PC-9 (cell line): ENCODE measurements at regions not wholly inside any gene's neighbourhood (a gene's known extent, or its start where the extent isn't known, plus 50 kb on each side); places are given as distances from the start of the nearest gene placed in this dataset.

Experiments used
- BruUV-seq: library from RNA; stranded (reverse); fragments of 400-500 nt; replicated peaks from 2 replicates; lab custom pipeline; 2021; lab: Mats Ljungman, UMichigan
- CTCF ChIA-PET: fragments of 300-600 bp; sonication (Branson Sonifier 250); formaldehyde crosslinking; loops from one replicate; lab custom pipeline; 2022; ENCODE audit warnings: antibody characterized with exemption; lab: Charles Lee
- POLR2A ChIA-PET: fragments of 300-600 bp; sonication (Branson Sonifier 250); formaldehyde crosslinking; loops from one replicate; lab custom pipeline; 2022; ENCODE audit warnings: antibody characterized with exemption; ENCODE audit not compliant: unreplicated experiment; lab: Charles Lee
- DNase-seq, 2 experiments: peaks; one replicate each; pipeline versions ENCODE4 v3.0.0 to v3.0.0-alpha.2; 2015 to 2022; ENCODE audit warnings: mixed read lengths in 1 of 2
- H2AFZ ChIP-seq: fragments of 200-600 bp; sonication (generic); 2 replicates; pipeline ENCODE4 v1.8.1; 2017; ENCODE audit warnings: antibody characterized with exemption
- H3F3A ChIP-seq: fragments of 200-600 bp; sonication (generic); 2 replicates; pipeline ENCODE4 v1.8.1; 2017; ENCODE audit warnings: antibody characterized with exemption, mild to moderate bottlenecking, low read depth; ENCODE audit not compliant: insufficient read depth
- H3K27ac ChIP-seq: fragments of 200-600 bp; sonication (generic); 2 replicates; pipeline ENCODE4 v1.6.1; 2016; ENCODE audit warnings: mixed run types
- H3K27me3 ChIP-seq: fragments of 200-600 bp; sonication (generic); 2 replicates; pipeline ENCODE4 v1.6.1; 2016; ENCODE audit warnings: low read depth, mixed run types; ENCODE audit not compliant: insufficient read depth
- H3K36me3 ChIP-seq: fragments of 200-600 bp; sonication (generic); 2 replicates; pipeline ENCODE4 v1.6.1; 2016; ENCODE audit warnings: low read depth, mixed run types
- H3K4me1 ChIP-seq: fragments of 200-600 bp; sonication (generic); replicated peaks from 2 replicates; pipeline ENCODE4 v1.6.1; 2016; ENCODE audit warnings: mixed run types; ENCODE audit not compliant: insufficient read depth
- H3K4me2 ChIP-seq: fragments of 200-600 bp; sonication (generic); 2 replicates; pipeline ENCODE4 v1.6.1; 2017; ENCODE audit warnings: mixed run types
- H3K4me3 ChIP-seq: fragments of 200-600 bp; sonication (generic); 2 replicates; pipeline ENCODE4 v1.6.1; 2016; ENCODE audit warnings: mixed run types
- H3K79me2 ChIP-seq: fragments of 200-600 bp; sonication (generic); 2 replicates; pipeline ENCODE4 v1.6.1; 2017; ENCODE audit warnings: low read depth, mixed run types
- H3K9me2 ChIP-seq: fragments of 200-600 bp; sonication (generic); 2 replicates; pipeline ENCODE4 v1.8.1; 2017; ENCODE audit warnings: mild to moderate bottlenecking; ENCODE audit not compliant: insufficient read depth
- H3K9me3 ChIP-seq: fragments of 200-600 bp; sonication (generic); 2 replicates; pipeline ENCODE4 v1.8.1; 2016; ENCODE audit warnings: low read depth; ENCODE audit not compliant: insufficient read depth
- H4K20me1 ChIP-seq: fragments of 200-600 bp; sonication (generic); 2 replicates; pipeline ENCODE4 v1.8.1; 2017; ENCODE audit not compliant: insufficient read depth
- EZH2 ChIP-seq: fragments of 200-600 bp; sonication (generic); IDR thresholded peaks from 2 replicates; pipeline ENCODE4 v1.8.0; 2017; ENCODE audit warnings: antibody characterized with exemption, low read depth
- intact Hi-C: fragments of 100-400 bp; cut with micrococcal nuclease; formaldehyde crosslinking; loops from one replicate; pipeline ENCODE4 v1.10.0; 2022; ENCODE audit not compliant: unreplicated experiment
- TF ChIP-seq, protein P1 (sequence below): fragments of 200-600 bp; sonication (generic); conservative IDR thresholded peaks from 2 replicates; pipeline ENCODE4 v1.6.1; 2017; ENCODE audit warnings: mixed run types, antibody characterized with exemption, mild to moderate bottlenecking, moderate library complexity

DNA sequence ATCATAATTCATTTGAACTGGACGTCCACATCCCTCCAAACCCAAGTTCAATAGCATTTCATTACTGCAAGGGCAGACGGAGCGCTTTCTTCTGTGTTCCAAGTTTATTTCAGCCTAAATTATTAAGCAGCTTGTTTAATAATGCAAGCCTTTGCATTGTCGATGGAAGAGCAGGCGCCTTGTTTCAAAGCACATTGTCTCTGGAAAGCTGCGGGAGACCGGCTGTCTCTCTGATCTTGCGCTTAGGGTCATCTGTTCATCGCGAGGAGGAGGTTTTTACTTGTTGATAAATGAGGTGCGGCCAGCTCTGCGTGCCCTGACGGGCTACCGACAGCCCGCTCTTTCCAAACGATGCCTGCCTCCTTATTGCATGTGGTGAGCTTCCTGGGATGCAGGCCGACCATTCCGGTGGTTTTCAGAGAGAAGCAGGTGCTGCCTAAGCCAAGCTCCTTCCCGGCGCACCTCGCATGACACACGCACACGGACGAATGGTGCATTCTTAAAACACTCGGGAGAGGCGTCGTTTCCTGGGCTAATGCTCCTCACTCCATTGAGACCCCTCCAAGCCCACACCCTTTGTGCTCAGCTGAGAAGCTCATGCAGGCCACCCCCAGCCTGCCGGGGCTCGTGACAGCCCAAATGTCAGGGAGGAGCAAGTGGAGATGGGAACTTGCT lies 456.9 kb downstream of the BRD1 start:
- TF ChIP-seq EZH2, result no peak
- TF ChIP-seq, protein P1, sequence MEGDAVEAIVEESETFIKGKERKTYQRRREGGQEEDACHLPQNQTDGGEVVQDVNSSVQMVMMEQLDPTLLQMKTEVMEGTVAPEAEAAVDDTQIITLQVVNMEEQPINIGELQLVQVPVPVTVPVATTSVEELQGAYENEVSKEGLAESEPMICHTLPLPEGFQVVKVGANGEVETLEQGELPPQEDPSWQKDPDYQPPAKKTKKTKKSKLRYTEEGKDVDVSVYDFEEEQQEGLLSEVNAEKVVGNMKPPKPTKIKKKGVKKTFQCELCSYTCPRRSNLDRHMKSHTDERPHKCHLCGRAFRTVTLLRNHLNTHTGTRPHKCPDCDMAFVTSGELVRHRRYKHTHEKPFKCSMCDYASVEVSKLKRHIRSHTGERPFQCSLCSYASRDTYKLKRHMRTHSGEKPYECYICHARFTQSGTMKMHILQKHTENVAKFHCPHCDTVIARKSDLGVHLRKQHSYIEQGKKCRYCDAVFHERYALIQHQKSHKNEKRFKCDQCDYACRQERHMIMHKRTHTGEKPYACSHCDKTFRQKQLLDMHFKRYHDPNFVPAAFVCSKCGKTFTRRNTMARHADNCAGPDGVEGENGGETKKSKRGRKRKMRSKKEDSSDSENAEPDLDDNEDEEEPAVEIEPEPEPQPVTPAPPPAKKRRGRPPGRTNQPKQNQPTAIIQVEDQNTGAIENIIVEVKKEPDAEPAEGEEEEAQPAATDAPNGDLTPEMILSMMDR, result no peak
- intact Hi-C loops, result no loop called here

DNA sequence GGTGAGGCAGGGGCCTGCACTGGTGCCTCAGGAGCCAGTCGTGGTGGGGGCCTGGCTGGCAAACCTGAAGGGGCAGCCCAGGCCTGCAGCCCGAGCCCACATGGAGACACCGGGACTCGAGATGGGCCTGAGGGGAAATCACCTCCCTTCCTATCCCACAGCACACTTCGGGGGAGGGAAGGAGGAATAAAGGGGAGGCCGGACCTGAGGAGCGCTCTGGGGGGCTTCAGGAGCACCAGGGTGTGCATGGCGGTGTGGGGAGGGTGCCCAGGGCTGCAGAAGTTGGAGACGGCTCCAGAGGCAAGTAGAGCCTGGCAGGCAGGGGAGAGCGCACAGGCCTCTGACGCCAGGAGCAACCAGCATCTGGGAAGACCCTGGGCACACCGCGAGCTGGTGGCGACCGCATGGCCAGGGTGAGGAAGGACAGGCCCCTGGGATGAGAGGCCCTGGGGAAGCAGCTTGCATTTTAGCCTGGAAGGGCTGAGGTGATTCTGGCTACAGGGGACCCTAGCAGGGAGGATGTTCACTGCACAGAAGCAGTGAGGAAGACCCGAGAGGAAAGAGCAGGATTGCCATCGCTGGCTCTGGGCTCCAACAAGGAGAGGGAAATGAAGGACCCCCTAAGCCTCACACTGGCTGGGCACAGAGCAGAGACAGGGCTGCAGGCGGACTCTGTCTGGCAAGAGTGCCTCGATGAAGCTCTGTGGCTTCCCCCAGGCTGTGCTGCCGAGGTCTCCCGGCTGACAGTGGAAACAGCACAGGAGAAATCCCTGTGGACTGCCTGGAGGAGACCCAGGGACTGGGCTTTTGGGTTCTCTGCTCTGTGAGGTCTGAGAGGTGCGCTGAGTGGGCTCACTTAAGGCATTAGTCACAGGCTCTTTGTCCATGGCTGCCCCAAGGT lies 457.7 kb downstream of the BRD1 start:
- H3K27ac ChIP-seq, result no peak overlapping the region
- no TSS peak for BruUV-seq
- DNase-seq, result no peak

More for the DNA sequence above, 456.9 kb downstream of the BRD1 start:
- Histone ChIP-seq H3K27me3 (peaks cover 97% of the 10 kb centered on the region), H3F3A (no peaks in the 10 kb centered on the region), H3K36me3 (no peaks in the 10 kb centered on the region), H3K9me2 (no peaks in the 10 kb centered on the region), H3K4me2 (no peak overlapping the region), H3K9me3 (no peaks in the 10 kb centered on the region), H3K27ac (no peak overlapping the region), H3K4me1 (no peaks in the 10 kb centered on the region), H4K20me1 (no peaks in the 10 kb centered on the region), H3K4me3 (no peak overlapping the region), H3K79me2 (no peaks in the 10 kb centered on the region), H2AFZ (no peak overlapping the region)
- DNase-seq, result no peak
- ChIA-PET POLR2A (no interaction called here), CTCF (no interaction called here)
- no TSS peak for BruUV-seq

DNA sequence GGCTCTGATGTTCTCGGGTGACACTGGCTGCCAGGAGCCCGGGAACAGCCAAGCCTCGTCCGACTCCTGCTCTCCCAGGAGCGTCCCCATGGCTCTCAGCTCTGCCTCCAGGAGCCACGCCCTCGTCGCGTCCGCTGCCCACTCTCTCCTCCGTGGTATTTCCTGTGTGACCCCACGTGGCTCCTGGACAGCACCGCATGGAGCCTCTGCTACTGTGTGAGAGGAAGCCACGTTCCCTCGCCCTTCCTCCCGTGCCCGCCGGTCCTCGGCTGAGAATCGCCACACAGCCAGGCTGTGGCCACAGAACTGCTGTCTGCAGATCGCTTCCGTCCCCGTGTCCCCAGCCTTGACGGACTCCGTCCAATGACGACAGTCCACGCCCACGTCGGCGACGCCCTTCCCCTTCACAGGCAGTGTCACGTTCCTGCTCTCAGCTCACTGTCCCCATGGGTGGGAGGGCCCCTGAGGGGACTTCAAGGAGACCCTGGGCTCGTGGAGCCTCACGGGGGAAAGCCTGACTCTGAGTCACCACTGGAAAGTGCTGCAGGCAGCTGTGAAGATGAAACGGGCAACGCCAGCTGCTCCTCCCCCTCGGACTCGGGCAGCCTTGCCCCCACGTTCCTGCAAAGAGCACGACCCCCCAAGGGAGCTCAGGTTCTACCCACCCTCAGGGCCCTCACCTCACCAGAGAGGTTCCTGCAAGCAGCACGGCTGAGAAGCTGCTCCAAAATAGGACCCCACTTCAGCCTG lies 458.5 kb downstream of the BRD1 start:
- ChIA-PET CTCF (no interaction called here), POLR2A (no interaction called here)
- Histone ChIP-seq H3K79me2 (no peaks in the 10 kb centered on the region), H3K9me3 (no peaks in the 10 kb centered on the region), H2AFZ (no peak overlapping the region), H3K4me3 (no peak overlapping the region), H4K20me1 (no peaks in the 10 kb centered on the region), H3K4me2 (no peak overlapping the region), H3K4me1 (no peaks in the 10 kb centered on the region), H3F3A (no peaks in the 10 kb centered on the region), H3K27ac (no peak overlapping the region), H3K27me3 (peaks cover 100% of the 10 kb centered on the region), H3K9me2 (no peaks in the 10 kb centered on the region), H3K36me3 (no peaks in the 10 kb centered on the region)
- no peak for TF ChIP-seq EZH2
- TF ChIP-seq, protein P1, result no peak
- intact Hi-C loops, result no loop called here
- BruUV-seq, result no TSS peak
- no peak for DNase-seq

More for the DNA sequence above, 457.7 kb downstream of the BRD1 start:
- no peak for TF ChIP-seq EZH2
- TF ChIP-seq, protein P1, result no peak
- ChIA-PET POLR2A (no interaction called here), CTCF (no interaction called here)
- no peaks in the 10 kb centered on the region for H3K9me2 ChIP-seq
- no peak overlapping the region for H3K4me3 ChIP-seq
- no peaks in the 10 kb centered on the region for H3K4me1 ChIP-seq
- H3K79me2 ChIP-seq, result no peaks in the 10 kb centered on the region
- intact Hi-C loops, result no loop called here
- H3K9me3 ChIP-seq, result no peaks in the 10 kb centered on the region
- H3F3A ChIP-seq, result no peaks in the 10 kb centered on the region
- no peaks in the 10 kb centered on the region for H3K36me3 ChIP-seq
- H2AFZ ChIP-seq, result no peak overlapping the region
- peaks cover 98% of the 10 kb centered on the region for H3K27me3 ChIP-seq
- H4K20me1 ChIP-seq, result no peaks in the 10 kb centered on the region
- no peak overlapping the region for H3K4me2 ChIP-seq
